ENCODE measurements at regions not wholly inside any gene's neighbourhood (a gene's known extent, or its start where the extent isn't known, plus 50 kb on each side); places are given as distances from the start of the nearest gene placed in this dataset.

GRCh38 chr14:50049093-50049492 lies 67.3 kb downstream of the VCPKMT start:
- CTCF ChIA-PET, result no interaction called here
- Histone ChIP-seq H3K27ac (ENCODE audit: low read depth, low read length) (no peak overlapping the region), H3K4me3 (ENCODE audit: low read depth, low read length) (no peak overlapping the region), H3K9me3 (ENCODE audit: control insufficient read depth, insufficient read depth, low read length) (no peaks in the 10 kb centered on the region), H3K27me3 (ENCODE audit: control insufficient read depth, insufficient read depth, low read length) (no peaks in the 10 kb centered on the region)
- DNase-seq (ENCODE audit: low read depth, low spot score), result no peak
- TF ChIP-seq, protein P1, sequence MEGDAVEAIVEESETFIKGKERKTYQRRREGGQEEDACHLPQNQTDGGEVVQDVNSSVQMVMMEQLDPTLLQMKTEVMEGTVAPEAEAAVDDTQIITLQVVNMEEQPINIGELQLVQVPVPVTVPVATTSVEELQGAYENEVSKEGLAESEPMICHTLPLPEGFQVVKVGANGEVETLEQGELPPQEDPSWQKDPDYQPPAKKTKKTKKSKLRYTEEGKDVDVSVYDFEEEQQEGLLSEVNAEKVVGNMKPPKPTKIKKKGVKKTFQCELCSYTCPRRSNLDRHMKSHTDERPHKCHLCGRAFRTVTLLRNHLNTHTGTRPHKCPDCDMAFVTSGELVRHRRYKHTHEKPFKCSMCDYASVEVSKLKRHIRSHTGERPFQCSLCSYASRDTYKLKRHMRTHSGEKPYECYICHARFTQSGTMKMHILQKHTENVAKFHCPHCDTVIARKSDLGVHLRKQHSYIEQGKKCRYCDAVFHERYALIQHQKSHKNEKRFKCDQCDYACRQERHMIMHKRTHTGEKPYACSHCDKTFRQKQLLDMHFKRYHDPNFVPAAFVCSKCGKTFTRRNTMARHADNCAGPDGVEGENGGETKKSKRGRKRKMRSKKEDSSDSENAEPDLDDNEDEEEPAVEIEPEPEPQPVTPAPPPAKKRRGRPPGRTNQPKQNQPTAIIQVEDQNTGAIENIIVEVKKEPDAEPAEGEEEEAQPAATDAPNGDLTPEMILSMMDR (IDR thresholded peaks at IDR 0.05; ENCODE audit: low read depth, low read length), result no peak
- POLR2A ChIA-PET, result no interaction called here

DNA sequence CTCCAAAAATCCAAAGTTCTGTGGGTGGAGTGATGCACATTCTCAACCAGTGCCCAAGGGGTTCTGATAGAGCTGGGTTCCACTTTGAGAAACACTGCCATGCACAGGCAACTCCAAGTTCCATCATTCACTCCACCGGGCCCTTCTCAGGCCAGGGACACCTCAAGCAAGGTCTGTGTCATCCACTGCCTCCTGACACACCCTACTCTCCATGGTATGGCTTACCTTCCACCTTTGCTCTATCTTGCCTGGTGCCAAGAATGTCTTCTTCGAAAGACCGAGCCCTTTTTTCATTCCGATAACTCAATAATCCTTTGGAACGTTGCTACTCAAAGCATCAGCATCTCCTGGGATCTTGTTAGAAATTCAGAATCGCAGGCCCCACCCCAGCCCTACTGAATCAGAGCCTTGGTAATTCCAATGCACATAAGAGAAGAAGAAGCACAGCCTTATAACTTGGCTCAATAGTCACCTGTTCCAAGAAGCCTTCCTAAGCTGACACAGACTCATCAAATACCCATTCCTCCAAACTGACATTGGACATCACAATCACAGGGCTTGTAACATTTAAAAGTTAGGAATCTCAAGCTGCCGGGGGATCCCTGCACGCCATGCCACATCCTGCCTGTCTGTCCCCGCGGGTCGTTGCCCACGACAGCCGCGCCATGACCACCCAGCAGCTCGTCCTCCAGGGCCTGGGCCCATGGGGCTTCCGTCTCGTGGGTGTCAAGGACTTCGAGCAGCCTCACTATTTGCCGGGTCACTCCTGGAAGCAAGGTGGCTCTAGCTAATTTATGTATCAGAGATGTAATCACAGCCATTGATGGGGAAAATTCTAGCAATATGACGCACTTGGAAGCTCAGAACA lies 66.4 kb downstream of the VCPKMT start:
- ChIA-PET CTCF (no interaction called here), POLR2A (no interaction called here)
- Histone ChIP-seq H3K27me3 (ENCODE audit: control insufficient read depth, insufficient read depth, low read length) (no peaks in the 10 kb centered on the region), H3K27ac (ENCODE audit: low read depth, low read length) (no peak overlapping the region), H3K9me3 (ENCODE audit: control insufficient read depth, insufficient read depth, low read length) (no peaks in the 10 kb centered on the region), H3K4me3 (ENCODE audit: low read depth, low read length) (no peak overlapping the region)
- TF ChIP-seq, protein P1 (IDR thresholded peaks at IDR 0.05; ENCODE audit: low read depth, low read length), result no peak
- DNase-seq (ENCODE audit: low read depth, low spot score), result no peak

- DNase-seq (ENCODE audit: low read depth, low spot score), result no peak
- Histone ChIP-seq H3K27me3 (ENCODE audit: control insufficient read depth, insufficient read depth, low read length) (no peaks in the 10 kb centered on the region), H3K4me3 (ENCODE audit: low read depth, low read length) (no peak overlapping the region), H3K27ac (ENCODE audit: low read depth, low read length) (no peak overlapping the region), H3K9me3 (ENCODE audit: control insufficient read depth, insufficient read depth, low read length) (no peaks in the 10 kb centered on the region)
- TF ChIP-seq, protein P1 (IDR thresholded peaks at IDR 0.05; ENCODE audit: low read depth, low read length), result no peak
- ChIA-PET POLR2A (no interaction called here), CTCF (no interaction called here)
Observed at GRCh38 chr14:50051106-50051505, 65.3 kb downstream of the VCPKMT start.

GRCh38 chr14:50051706-50052105 lies 64.7 kb downstream of the VCPKMT start:
- ChIA-PET POLR2A (no interaction called here), CTCF (no interaction called here)
- DNase-seq (ENCODE audit: low read depth, low spot score), result no peak

DNA sequence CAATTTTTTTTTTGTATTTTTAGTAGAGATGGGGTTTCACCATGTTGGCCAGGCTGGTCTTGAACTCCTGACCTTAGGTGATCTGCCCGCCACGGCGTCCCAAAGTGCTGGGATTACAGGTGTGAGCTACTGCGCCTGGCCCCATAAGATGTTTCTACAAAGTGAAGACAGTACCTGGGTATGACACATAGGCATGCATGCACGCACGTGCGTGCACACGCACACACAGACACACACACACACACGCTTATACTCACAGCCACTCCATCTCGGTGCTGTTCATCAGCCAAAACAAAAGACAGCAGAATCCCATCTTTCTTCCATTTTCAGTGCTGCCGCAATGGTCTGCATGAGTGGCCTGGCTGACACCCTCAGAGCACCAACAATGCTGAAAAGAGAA lies 63.9 kb downstream of the VCPKMT start:
- no peak overlapping the region for H3K27ac ChIP-seq (ENCODE audit: low read depth, low read length)
- no peak for DNase-seq (ENCODE audit: low read depth, low spot score)
- ChIA-PET POLR2A (no interaction called here), CTCF (no interaction called here)
- H3K27me3 ChIP-seq (ENCODE audit: control insufficient read depth, insufficient read depth, low read length), result no peaks in the 10 kb centered on the region
- TF ChIP-seq, protein P1 (IDR thresholded peaks at IDR 0.05; ENCODE audit: low read depth, low read length), result no peak
- H3K9me3 ChIP-seq (ENCODE audit: control insufficient read depth, insufficient read depth, low read length), result no peaks in the 10 kb centered on the region
- H3K4me3 ChIP-seq (ENCODE audit: low read depth, low read length), result no peak overlapping the region

More at GRCh38 chr14:50051706-50052105, 64.7 kb downstream of the VCPKMT start:
- Histone ChIP-seq H3K9me3 (ENCODE audit: control insufficient read depth, insufficient read depth, low read length) (no peaks in the 10 kb centered on the region), H3K27ac (ENCODE audit: low read depth, low read length) (no peak overlapping the region), H3K27me3 (ENCODE audit: control insufficient read depth, insufficient read depth, low read length) (no peaks in the 10 kb centered on the region), H3K4me3 (ENCODE audit: low read depth, low read length) (no peak overlapping the region)
- TF ChIP-seq, protein P1 (IDR thresholded peaks at IDR 0.05; ENCODE audit: low read depth, low read length), result no peak

Measured in AG04450 (cell line).